Thyroid gland (tissue), 4 donors: ENCODE measurements at regions not wholly inside any gene's neighbourhood (a gene's known extent, or its start where the extent isn't known, plus 50 kb on each side); places are given as distances from the start of the nearest gene placed in this dataset.

Source experiments
- DNase-seq, 2 donors: peaks; one replicate each; pipeline ENCODE4 v3.0.0-alpha.2; 2019
- H3K27ac ChIP-seq, 3 donors: fragments of 200-600 bp; sonication (generic); 1 replicate in 2 of 3; 2 replicates in 1 of 3; pipeline ENCODE4 v1.5.1; 2016 to 2019; ENCODE audit warnings: mild to moderate bottlenecking in 1 of 3, moderate library complexity in 1 of 3
- H3K27me3 ChIP-seq: fragments of 200-600 bp; sonication (generic); one replicate; pipeline ENCODE4 v1.5.1; 2019
- H3K36me3 ChIP-seq, 2 donors: fragments of 200-600 bp; sonication (generic); one replicate each; pipeline ENCODE4 v1.5.1; 2016 to 2019
- H3K4me1 ChIP-seq, 2 donors: fragments of 200-600 bp; sonication (generic); one replicate each; pipeline ENCODE4 v1.5.1; 2017 to 2019
- H3K4me3 ChIP-seq, 3 donors: fragments of 200-600 bp; sonication (generic); replicated peaks in 1 of 3; 1 replicate in 2 of 3; 2 replicates in 1 of 3; pipeline ENCODE4 v1.5.1; 2016; ENCODE audit warnings: mild to moderate bottlenecking in 1 of 3
- H3K9me3 ChIP-seq: fragments of 200-600 bp; sonication (generic); one replicate; pipeline ENCODE4 v1.5.1; 2017
- POLR2A ChIP-seq, 2 donors: fragments of 450-650 bp; IDR thresholded peaks; one replicate each; pipeline ENCODE4 v1.6.1; 2017; ENCODE audit warnings: antibody characterized with exemption in 2 of 2, mild to moderate bottlenecking in 2 of 2, moderate library complexity in 1 of 2
- WGBS, 2 donors: methylation state at CpG; one replicate each; pipeline ENCODE4 v1.1.5; 2017; 5-methylcytosine and 5-hydroxymethylcytosine counted together
- intact Hi-C: fragments of 100-400 bp; cut with DNase I; formaldehyde crosslinking; loops from one replicate; pipeline ENCODE4 v1.15.1; 2023
- TF ChIP-seq, protein P1 (sequence below), 6 experiments: fragments of 200-600 bp in 3 of 6; fragments of 450-650 bp in 3 of 6; sonication (generic) in 3 of 6; IDR thresholded peaks; one replicate each; pipeline ENCODE4 v1.5.1; 2016 to 2019; ENCODE audit warnings: antibody characterized with exemption in 6 of 6, mild to moderate bottlenecking in 2 of 6, inconsistent platforms in 1 of 6, moderate library complexity in 1 of 6

- WGBS, 2 donors = 79 to 92% methylated on average over 8 of the region's 8 CpGs
- intact Hi-C loops = no loop called here
- TF ChIP-seq POLR2A (IDR thresholded peaks at IDR 0.05) = no peak
- TF ChIP-seq, protein P1, sequence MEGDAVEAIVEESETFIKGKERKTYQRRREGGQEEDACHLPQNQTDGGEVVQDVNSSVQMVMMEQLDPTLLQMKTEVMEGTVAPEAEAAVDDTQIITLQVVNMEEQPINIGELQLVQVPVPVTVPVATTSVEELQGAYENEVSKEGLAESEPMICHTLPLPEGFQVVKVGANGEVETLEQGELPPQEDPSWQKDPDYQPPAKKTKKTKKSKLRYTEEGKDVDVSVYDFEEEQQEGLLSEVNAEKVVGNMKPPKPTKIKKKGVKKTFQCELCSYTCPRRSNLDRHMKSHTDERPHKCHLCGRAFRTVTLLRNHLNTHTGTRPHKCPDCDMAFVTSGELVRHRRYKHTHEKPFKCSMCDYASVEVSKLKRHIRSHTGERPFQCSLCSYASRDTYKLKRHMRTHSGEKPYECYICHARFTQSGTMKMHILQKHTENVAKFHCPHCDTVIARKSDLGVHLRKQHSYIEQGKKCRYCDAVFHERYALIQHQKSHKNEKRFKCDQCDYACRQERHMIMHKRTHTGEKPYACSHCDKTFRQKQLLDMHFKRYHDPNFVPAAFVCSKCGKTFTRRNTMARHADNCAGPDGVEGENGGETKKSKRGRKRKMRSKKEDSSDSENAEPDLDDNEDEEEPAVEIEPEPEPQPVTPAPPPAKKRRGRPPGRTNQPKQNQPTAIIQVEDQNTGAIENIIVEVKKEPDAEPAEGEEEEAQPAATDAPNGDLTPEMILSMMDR (IDR thresholded peaks at IDR 0.05) = no peak
- Histone ChIP-seq H3K36me3 (no peaks in the 10 kb centered on the region), H3K4me3 (no peak overlapping the region), H3K4me1 (no peaks in the 10 kb centered on the region), H3K27ac (no peak overlapping the region), H3K9me3 (no peaks in the 10 kb centered on the region), H3K27me3 (no peaks in the 10 kb centered on the region)
- DNase-seq = no peak
Observed at GRCh38 chr5:2369178-2369577, 382.3 kb downstream of the IRX2 start.

DNA sequence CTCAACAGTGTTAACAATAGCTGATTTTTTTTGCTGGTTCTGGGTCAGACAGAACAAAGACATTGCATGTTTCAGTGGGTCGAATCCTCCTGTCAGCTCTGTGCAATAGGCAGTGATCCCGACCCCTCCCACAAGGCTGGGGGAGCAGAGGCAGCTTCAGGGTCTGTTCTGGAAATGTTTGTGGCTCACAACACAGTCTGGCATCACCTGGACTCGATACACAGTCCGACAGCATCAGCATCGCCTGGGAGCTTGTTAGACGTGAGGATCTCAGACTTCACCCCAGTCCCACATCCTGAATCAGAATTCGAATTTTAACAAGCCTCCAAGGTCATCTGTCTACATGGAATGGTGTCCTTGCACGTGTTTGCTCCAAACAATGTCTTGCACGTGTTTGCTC is 384.7 kb downstream of the IRX2 start:
- Histone ChIP-seq H3K27ac (no peak overlapping the region), H3K36me3 (no peaks in the 10 kb centered on the region), H3K4me3 (no peak overlapping the region), H3K27me3 (no peaks in the 10 kb centered on the region), H3K4me1 (no peaks in the 10 kb centered on the region), H3K9me3 (no peaks in the 10 kb centered on the region)
- WGBS, 2 donors = 80 to 81% methylated on average over 9 of the region's 9 CpGs
- no peak for DNase-seq
- TF ChIP-seq, protein P1 (IDR thresholded peaks at IDR 0.05) = no peak
- no peak for TF ChIP-seq POLR2A (IDR thresholded peaks at IDR 0.05)
- intact Hi-C loops = no loop called here

DNA sequence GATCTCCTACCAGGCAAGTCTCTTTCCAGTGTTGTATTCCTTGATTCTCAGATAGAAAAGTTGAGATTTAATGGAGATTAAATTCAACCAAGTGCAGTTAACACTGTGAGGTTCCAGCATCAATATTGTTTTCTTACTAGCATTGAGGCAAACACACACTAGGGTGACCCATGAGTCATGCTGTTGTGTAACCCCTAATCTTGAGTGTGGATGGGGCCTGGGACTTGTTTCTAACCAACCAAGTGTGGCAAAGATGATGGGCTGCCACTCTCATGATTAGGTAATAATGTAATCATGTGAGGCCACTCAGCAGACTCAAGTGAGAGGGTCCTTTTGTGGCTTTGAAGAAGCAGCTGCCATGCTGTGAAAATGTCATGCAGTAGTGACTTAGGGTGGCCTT is 394.2 kb downstream of the IRX2 start:
- Histone ChIP-seq H3K27ac (no peak overlapping the region), H3K9me3 (no peaks in the 10 kb centered on the region), H3K36me3 (no peaks in the 10 kb centered on the region), H3K4me3 (no peak overlapping the region), H3K4me1 (no peaks in the 10 kb centered on the region), H3K27me3 (no peaks in the 10 kb centered on the region)
- TF ChIP-seq POLR2A (IDR thresholded peaks at IDR 0.05) = no peak
- TF ChIP-seq, protein P1 (IDR thresholded peaks at IDR 0.05) = no peak
- intact Hi-C loops = no loop called here
- DNase-seq = no peak

DNA sequence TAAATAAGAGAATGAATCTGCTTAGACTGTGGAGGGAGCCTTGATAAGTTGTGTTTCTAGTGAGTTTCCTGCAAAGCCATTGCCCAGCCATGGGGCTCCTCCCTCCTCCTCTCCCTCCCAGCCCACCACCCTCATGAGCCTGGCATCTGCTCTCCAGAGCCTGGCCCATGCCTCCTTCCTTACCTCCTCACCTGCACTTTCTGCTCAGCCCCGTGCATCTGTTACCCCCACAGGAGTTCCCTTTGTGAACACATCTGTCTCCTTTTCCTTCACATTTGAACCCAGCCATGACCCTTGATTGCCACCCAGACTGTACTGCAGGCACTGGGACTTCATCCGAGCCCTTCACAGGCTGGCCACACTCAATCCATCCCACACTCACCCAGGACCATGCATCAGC is 395.6 kb downstream of the IRX2 start:
- no peak for DNase-seq
- Histone ChIP-seq H3K4me1 (no peaks in the 10 kb centered on the region), H3K9me3 (no peaks in the 10 kb centered on the region), H3K4me3 (no peak overlapping the region), H3K36me3 (no peaks in the 10 kb centered on the region), H3K27ac (no peak overlapping the region), H3K27me3 (no peaks in the 10 kb centered on the region)
- TF ChIP-seq, protein P1 (IDR thresholded peaks at IDR 0.05) = no peak
- TF ChIP-seq POLR2A (IDR thresholded peaks at IDR 0.05) = no peak
- intact Hi-C loops = no loop called here
- 76 to 78% methylated on average over 2 of the region's 2 CpGs for WGBS, 2 donors

GRCh38 chr5:2353871-2354440 is 397.5 kb downstream of the IRX2 start:
- DNase-seq = no peak
- H3K4me3 ChIP-seq = no peak overlapping the region
- no peak for TF ChIP-seq POLR2A (IDR thresholded peaks at IDR 0.05)
- TF ChIP-seq, protein P1 (IDR thresholded peaks at IDR 0.05) = no peak
- no peaks in the 10 kb centered on the region for H3K9me3 ChIP-seq
- H3K4me1 ChIP-seq = no peaks in the 10 kb centered on the region
- no peaks in the 10 kb centered on the region for H3K27me3 ChIP-seq
- WGBS, 2 donors = 86 to 98% methylated on average over 8 to 9 of the region's 10 CpGs
- H3K36me3 ChIP-seq = no peaks in the 10 kb centered on the region
- H3K27ac ChIP-seq = no peak overlapping the region
- intact Hi-C loops = no loop called here
